ENCODE measurements at regions not wholly inside any gene's neighbourhood (a gene's known extent, or its start where the extent isn't known, plus 50 kb on each side); places are given as distances from the start of the nearest gene placed in this dataset.

DNA sequence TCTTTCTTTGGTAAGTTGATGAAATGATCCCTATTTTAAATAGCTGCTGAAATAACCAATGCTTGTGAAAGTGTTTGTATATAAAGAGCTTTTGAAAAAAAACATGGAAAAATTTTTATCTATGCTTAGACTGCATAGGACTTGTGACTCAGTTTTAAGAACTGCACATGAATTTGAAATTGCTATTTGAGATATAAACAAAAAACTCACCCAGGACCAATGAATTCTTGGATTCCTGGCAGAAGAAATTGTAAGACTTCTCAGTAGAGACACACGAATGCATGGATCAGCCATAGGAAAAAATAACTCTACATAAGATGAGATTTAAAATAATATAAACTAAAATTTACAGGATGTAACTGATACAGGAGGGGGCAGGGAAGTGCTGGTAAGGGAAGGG, 278.8 kb upstream of the SORCS1 start:
- TF ChIP-seq EZH2phosphoT487 (IDR thresholded peaks at IDR 0.05; ENCODE audit: insufficient read depth, low read depth): no peak
- TF ChIP-seq EZH2 (IDR thresholded peaks at IDR 0.05; ENCODE audit: insufficient read depth, poor library complexity, severe bottlenecking): no peak

All from GM23248 (cell line).